ENCODE measurements at regions not wholly inside any gene's neighbourhood (a gene's known extent, or its start where the extent isn't known, plus 50 kb on each side); places are given as distances from the start of the nearest gene placed in this dataset.

- Histone ChIP-seq H2BK120ac (ENCODE audit: low read depth, low read length) (no peak overlapping the region), H4K20me1 (ENCODE audit: insufficient read depth, low read length) (no peaks in the 10 kb centered on the region), H3K23ac (ENCODE audit: low read depth, low read length) (no peak overlapping the region), H3K27me3 (ENCODE audit: control insufficient read depth, insufficient read depth, low read length) (no peaks in the 10 kb centered on the region; the same call in 1 of the 2 replicates), H2BK15ac (ENCODE audit: low read depth, low read length) (no peak overlapping the region), H3K14ac (replicated peaks; ENCODE audit: low read depth, low read length) (no peak overlapping the region), H2BK5ac (ENCODE audit: low read depth, low read length, poor library complexity, severe bottlenecking) (no peak overlapping the region), H2AK9ac (replicated peaks; ENCODE audit: low read depth, low read length, poor library complexity) (no peak overlapping the region), H3K36me3 (ENCODE audit: control insufficient read depth, insufficient read depth, low read length) (no peaks in the 10 kb centered on the region), H4K5ac (ENCODE audit: low read depth, low read length) (no peak overlapping the region), H3K9ac (ENCODE audit: low read depth, low read length) (no peak overlapping the region), H3K4me1 (ENCODE audit: control insufficient read depth, insufficient read depth, low read length) (no peaks in the 10 kb centered on the region), H2AFZ (replicated peaks; ENCODE audit: low read length, poor library complexity) (no peak overlapping the region), H3K4me2 (ENCODE audit: low read depth, low read length) (no peak overlapping the region), H4K91ac (ENCODE audit: insufficient read depth, low read depth, low read length) (no peak overlapping the region), H3K27ac (ENCODE audit: insufficient read depth, low read length) (no peak overlapping the region), H2BK20ac (ENCODE audit: low read depth, low read length) (no peak overlapping the region), H3K79me1 (ENCODE audit: low read depth in 1 of 2, low read length in 2 of 2) (no peaks in the 10 kb centered on the region), H2AK5ac (ENCODE audit: low read depth, low read length) (no peak overlapping the region), H3K9me3 (ENCODE audit: control insufficient read depth, insufficient read depth, low read length) (no peaks in the 10 kb centered on the region), H3K4me3 (ENCODE audit: insufficient read depth, low read depth, low read length) (no peak overlapping the region), H3K9me1 (ENCODE audit: insufficient read depth, low read length) (no peaks in the 10 kb centered on the region), H3K18ac (ENCODE audit: low read depth, low read length) (no peak overlapping the region), H4K8ac (ENCODE audit: low read depth in 2 of 2, low read length in 2 of 2) (no peak overlapping the region), H3K56ac (ENCODE audit: extremely low read depth, insufficient read depth, low read length) (no peak overlapping the region), H3K4ac (ENCODE audit: low read depth, low read length) (no peak overlapping the region)
- intact Hi-C loops (cut with micrococcal nuclease) = no loop called here
- ATAC-seq (ENCODE audit: low read depth) (no peak), DNase-seq (no peak)
- no CpG with 5 or more reads among the region's 2 CpGs for WGBS, 2 experiments (ENCODE audit: extremely low coverage in 2 of 2, insufficient read length in 1 of 2)
- ChIA-PET POLR2A (ENCODE audit: unreplicated experiment) (no interaction called here), CTCF (no interaction called here)
- no TSS peak for BruUV-seq (replicated peaks)
- TF ChIP-seq, protein P1, sequence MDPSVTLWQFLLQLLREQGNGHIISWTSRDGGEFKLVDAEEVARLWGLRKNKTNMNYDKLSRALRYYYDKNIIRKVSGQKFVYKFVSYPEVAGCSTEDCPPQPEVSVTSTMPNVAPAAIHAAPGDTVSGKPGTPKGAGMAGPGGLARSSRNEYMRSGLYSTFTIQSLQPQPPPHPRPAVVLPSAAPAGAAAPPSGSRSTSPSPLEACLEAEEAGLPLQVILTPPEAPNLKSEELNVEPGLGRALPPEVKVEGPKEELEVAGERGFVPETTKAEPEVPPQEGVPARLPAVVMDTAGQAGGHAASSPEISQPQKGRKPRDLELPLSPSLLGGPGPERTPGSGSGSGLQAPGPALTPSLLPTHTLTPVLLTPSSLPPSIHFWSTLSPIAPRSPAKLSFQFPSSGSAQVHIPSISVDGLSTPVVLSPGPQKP (IDR thresholded peaks at IDR 0.05; ENCODE audit: borderline replicate concordance, low read depth, low read length) = no peak
- no peak for TF ChIP-seq RCOR1 (IDR thresholded peaks at IDR 0.05; ENCODE audit: insufficient replicate concordance, low read length)
- no peak for TF ChIP-seq POLR2A (IDR thresholded peaks at IDR 0.05; ENCODE audit: low read depth, low read length)
- no peak for TF ChIP-seq CTCF (conservative IDR thresholded peaks at IDR 0.05; ENCODE audit: low read depth, low read length)
- TF ChIP-seq SMC3 (IDR thresholded peaks at IDR 0.05; ENCODE audit: low read depth, low read length) = no peak
- no peak for TF ChIP-seq RFX5 (IDR thresholded peaks at IDR 0.05; ENCODE audit: low read depth, low read length)
- TF ChIP-seq CEBPB (IDR thresholded peaks at IDR 0.05; ENCODE audit: low read depth, low read length) = no peak
- TF ChIP-seq NFE2L2 (IDR thresholded peaks at IDR 0.05; ENCODE audit: low read depth, low read length) = no peak
- TF ChIP-seq RAD21 (IDR thresholded peaks at IDR 0.05; ENCODE audit: low read length) = no peak
- TF ChIP-seq, protein P2, sequence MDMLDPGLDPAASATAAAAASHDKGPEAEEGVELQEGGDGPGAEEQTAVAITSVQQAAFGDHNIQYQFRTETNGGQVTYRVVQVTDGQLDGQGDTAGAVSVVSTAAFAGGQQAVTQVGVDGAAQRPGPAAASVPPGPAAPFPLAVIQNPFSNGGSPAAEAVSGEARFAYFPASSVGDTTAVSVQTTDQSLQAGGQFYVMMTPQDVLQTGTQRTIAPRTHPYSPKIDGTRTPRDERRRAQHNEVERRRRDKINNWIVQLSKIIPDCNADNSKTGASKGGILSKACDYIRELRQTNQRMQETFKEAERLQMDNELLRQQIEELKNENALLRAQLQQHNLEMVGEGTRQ (IDR thresholded peaks at IDR 0.05; ENCODE audit: low read depth, low read length) = no peak
- no peak for TF ChIP-seq MXI1 (IDR thresholded peaks at IDR 0.05; ENCODE audit: borderline replicate concordance, low read depth, low read length)
- TF ChIP-seq CHD1 (IDR thresholded peaks at IDR 0.05; ENCODE audit: low read depth, low read length) = no peak
- TF ChIP-seq MAFK (IDR thresholded peaks at IDR 0.05; ENCODE audit: low read depth, low read length) = no peak
- no peak for TF ChIP-seq MAZ (IDR thresholded peaks at IDR 0.05; ENCODE audit: borderline replicate concordance, low read depth, low read length)
- no peak for TF ChIP-seq FOS (IDR thresholded peaks at IDR 0.05; ENCODE audit: low read depth, low read length)
- TF ChIP-seq BHLHE40 (IDR thresholded peaks at IDR 0.05; ENCODE audit: low read depth, low read length) = no peak
- dilution Hi-C loops (cut with HindIII; ENCODE audit: low sequenced_read_pairs, unreplicated experiment) = no loop called here
- in situ Hi-C loops (cut with MboI; ENCODE audit: low sequenced_read_pairs) = no loop called here
These were observed 178.4 kb downstream of the KCNE4 start for GRCh38 chr2:223230352-223230751.

Measured in IMR-90 (cell line).